Stimulated activated CD4-positive, alpha-beta T cell treated with anti-CD3 and anti-CD28 coated beads, Interleukin-15, amount 100 ng/mL, for 48 hours (primary cell): ENCODE measurements at regions not wholly inside any gene's neighbourhood (a gene's known extent, or its start where the extent isn't known, plus 50 kb on each side); places are given as distances from the start of the nearest gene placed in this dataset.

ENCODE experiments used
- DNase-seq, 2 donors: peaks; one replicate each; pipeline ENCODE4 v3.0.0-alpha.2; 2020; ENCODE audit warnings: low read depth in 2 of 2

- peak; percentile 35 to 57 for DNase-seq
Observed at GRCh38 chr2:204177977-204178522, 241.5 kb downstream of the ICOS start.

GRCh38 chr2:204180649-204181048 lies 244.1 kb downstream of the ICOS start:
- no peak for DNase-seq

GRCh38 chr2:204183608-204184007 lies 247.0 kb downstream of the ICOS start:
- DNase-seq = no peak

GRCh38 chr2:204184226-204184625 lies 247.7 kb downstream of the ICOS start:
- no peak for DNase-seq

- no peak for DNase-seq
Observed at GRCh38 chr2:204187229-204188083, 250.9 kb downstream of the ICOS start.

- DNase-seq = no peak
Observed at GRCh38 chr2:204191574-204191973, 255.0 kb downstream of the ICOS start.

GRCh38 chr2:204195498-204195897 lies 258.9 kb downstream of the ICOS start:
- DNase-seq = no peak

- no peak for DNase-seq
Observed at GRCh38 chr2:204197336-204198005, 260.9 kb downstream of the ICOS start.

GRCh38 chr2:204199357-204199756 lies 262.8 kb downstream of the ICOS start:
- no peak for DNase-seq

- no peak for DNase-seq
Observed at GRCh38 chr2:204201507-204201906, 264.9 kb downstream of the ICOS start.

- no peak for DNase-seq
Observed at GRCh38 chr2:204202253-204202652, 265.7 kb downstream of the ICOS start.

GRCh38 chr2:204203704-204204103 lies 267.1 kb downstream of the ICOS start:
- DNase-seq = no peak

- DNase-seq = no peak
Observed at GRCh38 chr2:204205082-204205481, 268.5 kb downstream of the ICOS start.

- DNase-seq = no peak
Observed at GRCh38 chr2:204205538-204205937, 269.0 kb downstream of the ICOS start.

GRCh38 chr2:204207866-204208265 lies 271.3 kb downstream of the ICOS start:
- DNase-seq = no peak

- DNase-seq = no peak
Observed at GRCh38 chr2:204213588-204213987, 277.0 kb downstream of the ICOS start.

GRCh38 chr2:204218040-204218439 lies 281.5 kb downstream of the ICOS start:
- DNase-seq = no peak

GRCh38 chr2:204219196-204219595 lies 282.6 kb downstream of the ICOS start:
- DNase-seq = no peak

GRCh38 chr2:204220896-204221295 lies 284.3 kb downstream of the ICOS start:
- DNase-seq = no peak

- no peak for DNase-seq
Observed at GRCh38 chr2:204223046-204223445, 286.5 kb downstream of the ICOS start.

GRCh38 chr2:204223544-204223943 lies 287.0 kb downstream of the ICOS start:
- no peak for DNase-seq

GRCh38 chr2:204225671-204226073 lies 289.1 kb downstream of the ICOS start:
- no peak for DNase-seq

GRCh38 chr2:204226305-204226880 lies 289.8 kb downstream of the ICOS start:
- no peak for DNase-seq
